H1 (cell line): ENCODE measurements at regions not wholly inside any gene's neighbourhood (a gene's known extent, or its start where the extent isn't known, plus 50 kb on each side); places are given as distances from the start of the nearest gene placed in this dataset.

Experiments
- ASH2L ChIP-seq: fragments of 200-600, 300-600 bp; sonication (generic); IDR thresholded peaks from one replicate; pipeline ENCODE4 v1.7.1; 2017; ENCODE audit warnings: low read length
- CHD1 ChIP-seq: IDR thresholded peaks from 2 replicates; pipeline ENCODE4 v1.6.1; 2012; ENCODE audit warnings: low read depth, low read length, improper control_type of control experiment
- RFX5 ChIP-seq: IDR thresholded peaks from 2 replicates; pipeline ENCODE4 v1.6.1; 2011; ENCODE audit warnings: low read depth, low read length, improper control_type of control experiment, borderline replicate concordance
- SRF ChIP-seq: IDR thresholded peaks from 2 replicates; pipeline ENCODE4 v1.6.1; 2011; ENCODE audit warnings: mild to moderate bottlenecking, low read depth, low read length, moderate library complexity
- TF ChIP-seq, protein P1 (sequence below): IDR thresholded peaks from 2 replicates; pipeline ENCODE4 v1.6.1; 2012; ENCODE audit warnings: low read length, inconsistent platforms

GRCh38 chr14:66365388-66365787 lies 120.8 kb upstream of the CCDC196 start (continued):
- TF ChIP-seq RFX5 (no peak), ASH2L (no peak), CHD1 (no peak), SRF (no peak)
- TF ChIP-seq, protein P1, sequence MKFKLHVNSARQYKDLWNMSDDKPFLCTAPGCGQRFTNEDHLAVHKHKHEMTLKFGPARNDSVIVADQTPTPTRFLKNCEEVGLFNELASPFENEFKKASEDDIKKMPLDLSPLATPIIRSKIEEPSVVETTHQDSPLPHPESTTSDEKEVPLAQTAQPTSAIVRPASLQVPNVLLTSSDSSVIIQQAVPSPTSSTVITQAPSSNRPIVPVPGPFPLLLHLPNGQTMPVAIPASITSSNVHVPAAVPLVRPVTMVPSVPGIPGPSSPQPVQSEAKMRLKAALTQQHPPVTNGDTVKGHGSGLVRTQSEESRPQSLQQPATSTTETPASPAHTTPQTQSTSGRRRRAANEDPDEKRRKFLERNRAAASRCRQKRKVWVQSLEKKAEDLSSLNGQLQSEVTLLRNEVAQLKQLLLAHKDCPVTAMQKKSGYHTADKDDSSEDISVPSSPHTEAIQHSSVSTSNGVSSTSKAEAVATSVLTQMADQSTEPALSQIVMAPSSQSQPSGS = no peak
